WTC11 (cell line): ENCODE measurements at regions not wholly inside any gene's neighbourhood (a gene's known extent, or its start where the extent isn't known, plus 50 kb on each side); places are given as distances from the start of the nearest gene placed in this dataset.
A peak's percentile ranks its signal among the peaks of the same experiment; 100 is the strongest.

Experiments
- ATAC-seq: fragments of 200-7000 bp; cut with Tn5 transposase; 2 replicates; pipeline ENCODE4 v1.10.0; 2021; ENCODE audit warnings: mild to moderate bottlenecking, moderate library complexity
- CTCF ChIA-PET: fragments of 300-600 bp; sonication (Branson Sonifier 250); formaldehyde crosslinking; loops from one replicate; lab custom pipeline; 2021; ENCODE audit warnings: antibody characterized with exemption; lab: Charles Lee
- POLR2A ChIA-PET: fragments of 350-600 bp; sonication (Branson Sonifier 250); formaldehyde crosslinking; loops from one replicate; lab custom pipeline; 2021; ENCODE audit warnings: antibody characterized with exemption; lab: Charles Lee
- DNase-seq: peaks from one replicate; pipeline ENCODE4 v3.0.0; 2021; ENCODE audit warnings: low spot score
- H3K27ac Mint-ChIP-seq: 2 replicates; pipeline ENCODE4 v1.8.0; 2021; ENCODE audit warnings: mixed read lengths
- H3K27me3 Mint-ChIP-seq: 2 replicates; pipeline ENCODE4 v1.8.0; 2021; ENCODE audit warnings: low read depth, mild to moderate bottlenecking, moderate library complexity, mixed read lengths
- H3K36me3 Mint-ChIP-seq: 2 replicates; pipeline ENCODE4 v1.8.0; 2021; ENCODE audit warnings: mixed read lengths
- H3K4me1 Mint-ChIP-seq: 2 replicates; pipeline ENCODE4 v1.8.0; 2022; ENCODE audit warnings: mixed read lengths
- H3K4me3 Mint-ChIP-seq: 2 replicates; pipeline ENCODE4 v1.8.0; 2021; ENCODE audit warnings: mild to moderate bottlenecking, moderate library complexity, mixed read lengths
- H3K9me3 Mint-ChIP-seq: 2 replicates; pipeline ENCODE4 v1.8.0; 2021; ENCODE audit warnings: mixed read lengths
- ATF6 ChIP-seq: sonication (generic); formaldehyde crosslinking; IDR thresholded peaks from 2 replicates; pipeline ENCODE4 v1.8.1; 2023; ENCODE audit warnings: mild to moderate bottlenecking, missing genetic modification reagents
- CBFB ChIP-seq: sonication (generic); formaldehyde crosslinking; IDR thresholded peaks from 2 replicates; pipeline ENCODE4 v1.8.1; 2022; ENCODE audit warnings: mild to moderate bottlenecking, low read depth, missing genetic modification reagents
- CTCF ChIP-seq: fragments of 200-600 bp; IDR thresholded peaks from 2 replicates; pipeline ENCODE4 v1.8.0; 2022; ENCODE audit warnings: antibody characterized with exemption
- EMX1 ChIP-seq: fragments of 250-450 bp; sonication (Bioruptor Pico); IDR thresholded peaks from 2 replicates; pipeline ENCODE4 v1.8.0; 2021; ENCODE audit warnings: mild to moderate bottlenecking
- FOXJ3 ChIP-seq: sonication (generic); formaldehyde crosslinking; IDR thresholded peaks from 2 replicates; pipeline ENCODE4 v1.9.0; 2021; ENCODE audit warnings: missing genetic modification reagents, mild to moderate bottlenecking, borderline replicate concordance
- FOXK1 ChIP-seq: sonication (generic); formaldehyde crosslinking; IDR thresholded peaks from 2 replicates; pipeline ENCODE4 v1.8.0; 2022; ENCODE audit warnings: mild to moderate bottlenecking, moderate library complexity, missing genetic modification reagents
- GRHL2 ChIP-seq: fragments of 250-450 bp; sonication (Bioruptor Pico); IDR thresholded peaks from 2 replicates; pipeline ENCODE4 v1.8.0; 2022; ENCODE audit warnings: mild to moderate bottlenecking, moderate library complexity; ENCODE audit not compliant: insufficient replicate concordance, severe bottlenecking
- IRF2 ChIP-seq: sonication (generic); formaldehyde crosslinking; IDR thresholded peaks from 2 replicates; pipeline ENCODE4 v1.8.0; 2022; ENCODE audit warnings: low read depth, missing genetic modification reagents, borderline replicate concordance
- KAT7 ChIP-seq: sonication (generic); formaldehyde crosslinking; IDR thresholded peaks from 2 replicates; pipeline ENCODE4 v1.8.1; 2023; ENCODE audit warnings: missing genetic modification reagents, mild to moderate bottlenecking, borderline replicate concordance
- MXD4 ChIP-seq: fragments of 250-450 bp; sonication (Bioruptor Pico); IDR thresholded peaks from 2 replicates; pipeline ENCODE4 v1.8.0; 2021; ENCODE audit warnings: mild to moderate bottlenecking, moderate library complexity, borderline replicate concordance
- NFE2L1 ChIP-seq: sonication (generic); formaldehyde crosslinking; IDR thresholded peaks from 2 replicates; pipeline ENCODE4 v1.8.1; 2023; ENCODE audit warnings: missing genetic modification reagents
- NFYB ChIP-seq: sonication (generic); formaldehyde crosslinking; conservative IDR thresholded peaks from 2 replicates; pipeline ENCODE4 v1.8.0; 2022; ENCODE audit warnings: low read depth, missing genetic modification reagents
- OVOL2 ChIP-seq: fragments of 250-450 bp; sonication (Bioruptor Pico); IDR thresholded peaks from 2 replicates; pipeline ENCODE4 v1.9.0; 2021; ENCODE audit warnings: mild to moderate bottlenecking, borderline replicate concordance
- PRRX2 ChIP-seq: fragments of 250-450 bp; sonication (Bioruptor Pico); IDR thresholded peaks from 2 replicates; pipeline ENCODE4 v1.8.0; 2021; ENCODE audit warnings: mild to moderate bottlenecking
- TCF7 ChIP-seq: sonication (generic); formaldehyde crosslinking; IDR thresholded peaks from 2 replicates; pipeline ENCODE4 v1.8.0; 2022; ENCODE audit warnings: mild to moderate bottlenecking, low read depth, missing genetic modification reagents, moderate library complexity
- TEAD1 ChIP-seq: sonication (generic); formaldehyde crosslinking; IDR thresholded peaks from 2 replicates; pipeline ENCODE4 v1.8.0; 2022; ENCODE audit warnings: mild to moderate bottlenecking, missing genetic modification reagents
- USF2 ChIP-seq: sonication (generic); formaldehyde crosslinking; IDR thresholded peaks from 2 replicates; pipeline ENCODE4 v1.8.1; 2023; ENCODE audit warnings: mild to moderate bottlenecking, missing genetic modification reagents, moderate library complexity
- ZBTB21 ChIP-seq: sonication (generic); formaldehyde crosslinking; IDR thresholded peaks from 2 replicates; pipeline ENCODE4 v1.8.1; 2023; ENCODE audit warnings: mild to moderate bottlenecking, missing genetic modification reagents, borderline replicate concordance
- ZMAT4 ChIP-seq: fragments of 250-450 bp; sonication (Bioruptor Pico); IDR thresholded peaks from 2 replicates; pipeline ENCODE4 v1.9.0; 2021; ENCODE audit warnings: mild to moderate bottlenecking
- ZNF219 ChIP-seq: sonication (generic); formaldehyde crosslinking; IDR thresholded peaks from 2 replicates; pipeline ENCODE4 v1.8.0; 2023; ENCODE audit warnings: missing genetic modification reagents, mild to moderate bottlenecking, borderline replicate concordance
- ZNF423 ChIP-seq: fragments of 250-450 bp; sonication (Bioruptor Pico); IDR thresholded peaks from 2 replicates; pipeline ENCODE4 v2.1.2; 2022; ENCODE audit warnings: mild to moderate bottlenecking, moderate library complexity
- TF ChIP-seq, protein P1 (sequence below): sonication (generic); formaldehyde crosslinking; IDR thresholded peaks from 2 replicates; pipeline ENCODE4 v1.8.0; 2023; ENCODE audit warnings: missing genetic modification reagents
- TF ChIP-seq, protein P2 (sequence below): sonication (generic); formaldehyde crosslinking; conservative IDR thresholded peaks from 2 replicates; pipeline ENCODE4 v1.8.1; 2023; ENCODE audit warnings: mild to moderate bottlenecking, low read depth, missing genetic modification reagents, moderate library complexity
- TF ChIP-seq, protein P3 (sequence below): sonication (generic); formaldehyde crosslinking; IDR thresholded peaks from 2 replicates; pipeline ENCODE4 v1.8.1; 2023; ENCODE audit warnings: mild to moderate bottlenecking, missing genetic modification reagents, moderate library complexity
- TF ChIP-seq, protein P4 (sequence below): sonication (generic); formaldehyde crosslinking; IDR thresholded peaks from 2 replicates; pipeline ENCODE4 v1.8.0; 2022; ENCODE audit warnings: mild to moderate bottlenecking, missing genetic modification reagents

GRCh38 chr4:18538121-18538520, 516.6 kb upstream of the LCORL start (continued):
- TF ChIP-seq ZMAT4 (CRISPR knock-in tag) (no peak), ATF6 (CRISPR knock-in tag) (no peak), FOXJ3 (CRISPR knock-in tag) (no peak), CBFB (CRISPR knock-in tag) (no peak), FOXK1 (no peak), PRRX2 (no peak), NFYB (CRISPR knock-in tag) (no peak), TEAD1 (no peak), MXD4 (no peak), OVOL2 (CRISPR knock-in tag) (no peak), ZBTB21 (CRISPR knock-in tag) (no peak)
- TF ChIP-seq, protein P1, sequence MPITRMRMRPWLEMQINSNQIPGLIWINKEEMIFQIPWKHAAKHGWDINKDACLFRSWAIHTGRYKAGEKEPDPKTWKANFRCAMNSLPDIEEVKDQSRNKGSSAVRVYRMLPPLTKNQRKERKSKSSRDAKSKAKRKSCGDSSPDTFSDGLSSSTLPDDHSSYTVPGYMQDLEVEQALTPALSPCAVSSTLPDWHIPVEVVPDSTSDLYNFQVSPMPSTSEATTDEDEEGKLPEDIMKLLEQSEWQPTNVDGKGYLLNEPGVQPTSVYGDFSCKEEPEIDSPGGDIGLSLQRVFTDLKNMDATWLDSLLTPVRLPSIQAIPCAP (CRISPR knock-in tag) = no peak

DNA sequence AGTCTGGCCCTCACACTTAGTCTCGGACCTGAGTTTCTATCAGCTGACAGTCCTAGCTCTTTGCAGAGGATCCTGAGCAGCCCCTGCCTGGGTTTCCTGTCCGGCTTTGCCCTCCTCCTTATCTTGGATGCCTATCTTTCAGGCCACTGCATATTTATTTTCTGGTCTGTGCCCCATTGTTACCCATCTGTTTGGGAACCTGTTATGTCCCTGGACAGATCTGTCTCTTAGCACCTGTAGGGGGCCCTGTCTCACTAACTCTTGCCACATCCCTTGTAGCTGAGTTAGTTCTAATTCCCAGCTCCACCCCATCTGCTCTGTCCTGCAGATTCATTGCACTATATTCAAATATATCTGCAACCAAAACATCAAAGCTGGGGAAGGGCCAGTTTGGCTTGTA, 514.9 kb upstream of the LCORL start:
- Mint-ChIP-seq H3K27me3 (no peaks in the 10 kb centered on the region), H3K4me1 (no peaks in the 10 kb centered on the region)
- TF ChIP-seq IRF2 = no peak
- no peak for TF ChIP-seq TEAD1
- TF ChIP-seq CTCF = peak; percentile 20; the same call in 1 of the 2 replicates
- TF ChIP-seq, protein P2, sequence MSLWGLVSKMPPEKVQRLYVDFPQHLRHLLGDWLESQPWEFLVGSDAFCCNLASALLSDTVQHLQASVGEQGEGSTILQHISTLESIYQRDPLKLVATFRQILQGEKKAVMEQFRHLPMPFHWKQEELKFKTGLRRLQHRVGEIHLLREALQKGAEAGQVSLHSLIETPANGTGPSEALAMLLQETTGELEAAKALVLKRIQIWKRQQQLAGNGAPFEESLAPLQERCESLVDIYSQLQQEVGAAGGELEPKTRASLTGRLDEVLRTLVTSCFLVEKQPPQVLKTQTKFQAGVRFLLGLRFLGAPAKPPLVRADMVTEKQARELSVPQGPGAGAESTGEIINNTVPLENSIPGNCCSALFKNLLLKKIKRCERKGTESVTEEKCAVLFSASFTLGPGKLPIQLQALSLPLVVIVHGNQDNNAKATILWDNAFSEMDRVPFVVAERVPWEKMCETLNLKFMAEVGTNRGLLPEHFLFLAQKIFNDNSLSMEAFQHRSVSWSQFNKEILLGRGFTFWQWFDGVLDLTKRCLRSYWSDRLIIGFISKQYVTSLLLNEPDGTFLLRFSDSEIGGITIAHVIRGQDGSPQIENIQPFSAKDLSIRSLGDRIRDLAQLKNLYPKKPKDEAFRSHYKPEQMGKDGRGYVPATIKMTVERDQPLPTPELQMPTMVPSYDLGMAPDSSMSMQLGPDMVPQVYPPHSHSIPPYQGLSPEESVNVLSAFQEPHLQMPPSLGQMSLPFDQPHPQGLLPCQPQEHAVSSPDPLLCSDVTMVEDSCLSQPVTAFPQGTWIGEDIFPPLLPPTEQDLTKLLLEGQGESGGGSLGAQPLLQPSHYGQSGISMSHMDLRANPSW (CRISPR knock-in tag) = no peak
- TF ChIP-seq, all 79 proteins: peak for 1
- H3K27ac Mint-ChIP-seq = no peak overlapping the region
- H3K9me3 Mint-ChIP-seq = no peaks in the 10 kb centered on the region
- ATAC-seq (peak; percentile 100), DNase-seq (peak; percentile 15)
- H3K4me3 Mint-ChIP-seq = no peak overlapping the region
- ChIA-PET CTCF (interaction anchor here (0.6 to 1.2 kb wide), 10 partner anchors 10 to 592 kb away, joined by 3 to 5 read pairs (median 4); no protein-coding TSS in a partner anchor), POLR2A (no interaction called here)
- no peaks in the 10 kb centered on the region for H3K36me3 Mint-ChIP-seq

- H3K27me3 Mint-ChIP-seq = no peaks in the 10 kb centered on the region
- no peaks in the 10 kb centered on the region for H3K36me3 Mint-ChIP-seq
- H3K9me3 Mint-ChIP-seq = no peaks in the 10 kb centered on the region
- DNase-seq (no peak), ATAC-seq (no peak)
- no peaks in the 10 kb centered on the region for H3K4me1 Mint-ChIP-seq
- CTCF ChIA-PET = interaction anchor here (0.7 to 1.1 kb wide), 6 partner anchors 9 to 90 kb away, joined by 3 to 5 read pairs (median 4); no protein-coding TSS in a partner anchor
- H3K27ac Mint-ChIP-seq = no peak overlapping the region
- POLR2A ChIA-PET = no interaction called here
- no peak overlapping the region for H3K4me3 Mint-ChIP-seq
- TF ChIP-seq EMX1 (CRISPR knock-in tag) (no peak), NFE2L1 (no peak), KAT7 (no peak), IRF2 (no peak), TCF7 (CRISPR knock-in tag) (no peak), PRRX2 (no peak), GRHL2 (no peak), FOXK1 (no peak), ZNF423 (CRISPR knock-in tag) (no peak), FOXJ3 (CRISPR knock-in tag) (no peak), ZNF219 (CRISPR knock-in tag) (no peak), MXD4 (no peak), USF2 (CRISPR knock-in tag) (no peak)
- TF ChIP-seq, protein P3, sequence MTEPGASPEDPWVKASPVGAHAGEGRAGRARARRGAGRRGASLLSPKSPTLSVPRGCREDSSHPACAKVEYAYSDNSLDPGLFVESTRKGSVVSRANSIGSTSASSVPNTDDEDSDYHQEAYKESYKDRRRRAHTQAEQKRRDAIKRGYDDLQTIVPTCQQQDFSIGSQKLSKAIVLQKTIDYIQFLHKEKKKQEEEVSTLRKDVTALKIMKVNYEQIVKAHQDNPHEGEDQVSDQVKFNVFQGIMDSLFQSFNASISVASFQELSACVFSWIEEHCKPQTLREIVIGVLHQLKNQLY (CRISPR knock-in tag) = no peak
- TF ChIP-seq, protein P4, sequence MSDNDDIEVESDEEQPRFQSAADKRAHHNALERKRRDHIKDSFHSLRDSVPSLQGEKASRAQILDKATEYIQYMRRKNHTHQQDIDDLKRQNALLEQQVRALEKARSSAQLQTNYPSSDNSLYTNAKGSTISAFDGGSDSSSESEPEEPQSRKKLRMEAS = no peak
Observed at GRCh38 chr4:18535948-18536347, 514.4 kb upstream of the LCORL start.
